ENCODE measurements at regions not wholly inside any gene's neighbourhood (a gene's known extent, or its start where the extent isn't known, plus 50 kb on each side); places are given as distances from the start of the nearest gene placed in this dataset.

- TF ChIP-seq, protein P1, sequence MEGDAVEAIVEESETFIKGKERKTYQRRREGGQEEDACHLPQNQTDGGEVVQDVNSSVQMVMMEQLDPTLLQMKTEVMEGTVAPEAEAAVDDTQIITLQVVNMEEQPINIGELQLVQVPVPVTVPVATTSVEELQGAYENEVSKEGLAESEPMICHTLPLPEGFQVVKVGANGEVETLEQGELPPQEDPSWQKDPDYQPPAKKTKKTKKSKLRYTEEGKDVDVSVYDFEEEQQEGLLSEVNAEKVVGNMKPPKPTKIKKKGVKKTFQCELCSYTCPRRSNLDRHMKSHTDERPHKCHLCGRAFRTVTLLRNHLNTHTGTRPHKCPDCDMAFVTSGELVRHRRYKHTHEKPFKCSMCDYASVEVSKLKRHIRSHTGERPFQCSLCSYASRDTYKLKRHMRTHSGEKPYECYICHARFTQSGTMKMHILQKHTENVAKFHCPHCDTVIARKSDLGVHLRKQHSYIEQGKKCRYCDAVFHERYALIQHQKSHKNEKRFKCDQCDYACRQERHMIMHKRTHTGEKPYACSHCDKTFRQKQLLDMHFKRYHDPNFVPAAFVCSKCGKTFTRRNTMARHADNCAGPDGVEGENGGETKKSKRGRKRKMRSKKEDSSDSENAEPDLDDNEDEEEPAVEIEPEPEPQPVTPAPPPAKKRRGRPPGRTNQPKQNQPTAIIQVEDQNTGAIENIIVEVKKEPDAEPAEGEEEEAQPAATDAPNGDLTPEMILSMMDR (IDR thresholded peaks at IDR 0.05) = no peak
- no peak for TF ChIP-seq POLR2A (IDR thresholded peaks at IDR 0.05)
Observed at GRCh38 chr5:67364381-67364970, 167.9 kb upstream of the CD180 start.
